HCT116 (cell line): ENCODE measurements at regions not wholly inside any gene's neighbourhood (a gene's known extent, or its start where the extent isn't known, plus 50 kb on each side); places are given as distances from the start of the nearest gene placed in this dataset.

ENCODE experiments used
- ATAC-seq: fragments of 200-7000 bp; cut with Tn5 transposase; 2 replicates; pipeline ENCODE4 v1.9.1; 2020; ENCODE audit warnings: mild to moderate bottlenecking, moderate library complexity
- BruUV-seq: library from RNA; stranded (reverse); fragments of 400-500 nt; replicated peaks from 2 replicates; lab custom pipeline; 2021; lab: Mats Ljungman, UMichigan
- CTCF ChIA-PET: fragments of 300-600 bp; sonication (Branson Sonifier 250); formaldehyde crosslinking; loops from one replicate; lab custom pipeline; 2021; ENCODE audit warnings: antibody characterized with exemption; lab: Charles Lee
- POLR2A ChIA-PET: fragments of 300-600, 350-600 bp; sonication (Branson Sonifier 250); formaldehyde crosslinking; loops from one replicate; lab custom pipeline; 2021; ENCODE audit warnings: antibody characterized with exemption; lab: Charles Lee
- RAD21 ChIA-PET, 2 experiments: fragments of 300-600 bp; sonication (Branson Sonifier 250); formaldehyde crosslinking; loops; one replicate each; lab custom pipeline; 2023; ENCODE audit warnings: low total read pairs in 2 of 2; ENCODE audit not compliant: uncharacterized antibody in 2 of 2, unreplicated experiment in 2 of 2, low non-redundant PET in 1 of 2; lab: Charles Lee
- DNase-seq: peaks from one replicate; pipeline ENCODE4 v3.0.0-alpha.2; 2010; ENCODE audit warnings: low read depth, low spot score
- H2AFZ ChIP-seq: fragments of 200-600 bp; shearing (Covaris generic), sonication (generic); 2 replicates; pipeline ENCODE4 v1.6.1; 2017; ENCODE audit warnings: low read depth, mixed run types, mixed read lengths, antibody characterized with exemption, low read length; ENCODE audit not compliant: poor library complexity, severe bottlenecking
- H3K27ac ChIP-seq: 2 replicates; pipeline ENCODE4 v1.5.1; 2012; ENCODE audit warnings: low read depth, low read length
- H3K27me3 ChIP-seq: fragments of 200-600 bp; sonication (generic); 2 replicates; pipeline ENCODE4 v1.6.1; 2016; ENCODE audit warnings: mixed run types, low read length, mixed read lengths; ENCODE audit not compliant: insufficient read depth
- H3K36me3 ChIP-seq, 2 experiments: fragments of 200-500 bp in 1 of 2; fragments of 200-600 bp in 1 of 2; sonication (Bioruptor generic) in 1 of 2; sonication (generic) in 1 of 2; 2 replicates each; pipeline versions ENCODE4 v1.5.1 to v1.6.1; 2014 to 2016; ENCODE audit warnings: low read length in 2 of 2, inconsistent platforms in 1 of 2, mixed read lengths in 1 of 2, mixed run types in 1 of 2; ENCODE audit not compliant: insufficient read depth in 2 of 2, control insufficient read depth in 1 of 2
- H3K4me1 ChIP-seq, 2 experiments: fragments of 200-600 bp in 1 of 2; sonication (generic) in 1 of 2; 2 replicates each; pipeline versions ENCODE4 v1.5.1 to v1.6.1; 2012 to 2017; ENCODE audit warnings: low read length in 2 of 2, inconsistent platforms in 1 of 2, mild to moderate bottlenecking in 1 of 2, mixed read lengths in 1 of 2, mixed run types in 1 of 2, moderate library complexity in 1 of 2; ENCODE audit not compliant: insufficient read depth in 2 of 2, control insufficient read depth in 1 of 2
- H3K4me2 ChIP-seq: fragments of 200-600 bp; sonication (generic); 2 replicates; pipeline ENCODE4 v1.6.1; 2017; ENCODE audit warnings: mixed run types, low read length, mixed read lengths
- H3K4me3 ChIP-seq, 2 experiments: fragments of 200-600 bp in 1 of 2; sonication (generic) in 1 of 2; replicated peaks in 1 of 2; 2 replicates each; pipeline ENCODE4 v1.5.1; 2011 to 2016; ENCODE audit warnings: low read length in 2 of 2, control low read depth in 1 of 2, low read depth in 1 of 2, mild to moderate bottlenecking in 1 of 2, mixed read lengths in 1 of 2, mixed run types in 1 of 2
- H3K79me2 ChIP-seq: fragments of 200-600 bp; sonication (generic); 2 replicates; pipeline ENCODE4 v1.6.1; 2017; ENCODE audit warnings: mild to moderate bottlenecking, mixed run types, low read length, moderate library complexity, mixed read lengths; ENCODE audit not compliant: insufficient read depth
- H3K9ac ChIP-seq: fragments of 200-600 bp; sonication (generic); 2 replicates; pipeline ENCODE4 v1.6.1; 2016; ENCODE audit warnings: low read length, mixed read lengths
- H3K9me2 ChIP-seq: fragments of 200-600 bp; sonication (generic), shearing (Covaris generic); 2 replicates; pipeline ENCODE4 v1.6.1; 2017; ENCODE audit warnings: mixed run types, mild to moderate bottlenecking, moderate library complexity; ENCODE audit not compliant: insufficient read depth
- H3K9me3 ChIP-seq, 2 experiments: fragments of 200-500 bp in 1 of 2; fragments of 200-600 bp in 1 of 2; sonication (Bioruptor generic) in 1 of 2; sonication (generic) in 1 of 2; 2 replicates each; pipeline ENCODE4 v1.6.1; 2014 to 2017; ENCODE audit warnings: low read length in 2 of 2, mixed read lengths in 2 of 2, inconsistent platforms in 1 of 2, low read depth in 1 of 2, mild to moderate bottlenecking in 1 of 2, mixed run types in 1 of 2, moderate library complexity in 1 of 2; ENCODE audit not compliant: control insufficient read depth in 1 of 2, insufficient read depth in 1 of 2
- H4K20me1 ChIP-seq: fragments of 200-600 bp; sonication (generic), shearing (Covaris generic); 2 replicates; pipeline ENCODE4 v1.6.1; 2017; ENCODE audit warnings: mixed run types, mild to moderate bottlenecking, moderate library complexity; ENCODE audit not compliant: insufficient read depth
- EGR1 ChIP-seq: IDR thresholded peaks from 2 replicates; pipeline ENCODE4 v1.6.1; 2012; ENCODE audit warnings: low read depth
- ELF1 ChIP-seq: IDR thresholded peaks from 2 replicates; pipeline ENCODE4 v1.6.1; 2012; ENCODE audit warnings: low read depth, borderline replicate concordance
- EZH2 ChIP-seq: fragments of 200-600 bp; sonication (generic); IDR thresholded peaks from 2 replicates; pipeline ENCODE4 v1.6.1; 2017; ENCODE audit warnings: antibody characterized with exemption, mixed run types
- JUND ChIP-seq: IDR thresholded peaks from 2 replicates; pipeline ENCODE4 v1.6.1; 2012
- POLR2AphosphoS5 ChIP-seq: IDR thresholded peaks from 2 replicates; pipeline ENCODE4 v1.6.1; 2011; ENCODE audit warnings: mild to moderate bottlenecking, low read depth, low read length, moderate library complexity
- SP1 ChIP-seq: IDR thresholded peaks from 2 replicates; pipeline ENCODE4 v1.6.1; 2012; ENCODE audit warnings: low read depth
- SRF ChIP-seq: IDR thresholded peaks from 2 replicates; pipeline ENCODE4 v1.6.1; 2012; ENCODE audit warnings: low read depth
- TCF7L2 ChIP-seq: IDR thresholded peaks from 2 replicates; pipeline ENCODE4 v1.7.0; 2011; ENCODE audit warnings: borderline replicate concordance, inconsistent platforms; ENCODE audit not compliant: insufficient read depth, insufficient read length; ENCODE audit errors: extremely low read depth
- intact Hi-C: fragments of 100-400 bp; cut with micrococcal nuclease; formaldehyde crosslinking; loops from 2 replicates; pipeline ENCODE4 v1.10.0; 2022
- TF ChIP-seq, protein P1 (sequence below): IDR thresholded peaks from 2 replicates; pipeline ENCODE4 v1.6.1; 2012; ENCODE audit warnings: low read depth
- TF ChIP-seq, protein P2 (sequence below): IDR thresholded peaks from 2 replicates; pipeline ENCODE4 v1.6.1; 2011; ENCODE audit warnings: mild to moderate bottlenecking, low read length, moderate library complexity; ENCODE audit not compliant: insufficient replicate concordance; ENCODE audit errors: extremely low read depth
- TF ChIP-seq, protein P3 (sequence below): IDR thresholded peaks from 2 replicates; pipeline ENCODE4 v1.6.1; 2012

DNA sequence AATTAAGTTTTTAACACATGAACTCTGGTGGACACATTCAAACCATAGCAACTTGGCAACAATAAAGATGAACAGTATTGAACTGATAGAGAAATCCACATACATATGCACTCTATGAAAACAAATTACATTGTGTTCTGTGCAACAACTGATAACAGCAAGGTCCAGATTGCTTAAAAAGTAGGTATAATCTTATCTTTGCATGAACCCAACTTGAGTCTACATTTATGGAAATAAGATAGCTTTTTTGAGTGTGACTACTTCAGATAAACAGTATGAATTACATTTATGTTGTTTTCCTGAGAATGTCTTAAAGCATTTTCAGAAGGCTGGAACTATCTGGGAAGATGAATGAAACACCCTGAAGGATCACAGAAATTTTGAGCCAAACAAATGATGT, 212.6 kb upstream of the GK2 start (continued):
- TF ChIP-seq, protein P1, sequence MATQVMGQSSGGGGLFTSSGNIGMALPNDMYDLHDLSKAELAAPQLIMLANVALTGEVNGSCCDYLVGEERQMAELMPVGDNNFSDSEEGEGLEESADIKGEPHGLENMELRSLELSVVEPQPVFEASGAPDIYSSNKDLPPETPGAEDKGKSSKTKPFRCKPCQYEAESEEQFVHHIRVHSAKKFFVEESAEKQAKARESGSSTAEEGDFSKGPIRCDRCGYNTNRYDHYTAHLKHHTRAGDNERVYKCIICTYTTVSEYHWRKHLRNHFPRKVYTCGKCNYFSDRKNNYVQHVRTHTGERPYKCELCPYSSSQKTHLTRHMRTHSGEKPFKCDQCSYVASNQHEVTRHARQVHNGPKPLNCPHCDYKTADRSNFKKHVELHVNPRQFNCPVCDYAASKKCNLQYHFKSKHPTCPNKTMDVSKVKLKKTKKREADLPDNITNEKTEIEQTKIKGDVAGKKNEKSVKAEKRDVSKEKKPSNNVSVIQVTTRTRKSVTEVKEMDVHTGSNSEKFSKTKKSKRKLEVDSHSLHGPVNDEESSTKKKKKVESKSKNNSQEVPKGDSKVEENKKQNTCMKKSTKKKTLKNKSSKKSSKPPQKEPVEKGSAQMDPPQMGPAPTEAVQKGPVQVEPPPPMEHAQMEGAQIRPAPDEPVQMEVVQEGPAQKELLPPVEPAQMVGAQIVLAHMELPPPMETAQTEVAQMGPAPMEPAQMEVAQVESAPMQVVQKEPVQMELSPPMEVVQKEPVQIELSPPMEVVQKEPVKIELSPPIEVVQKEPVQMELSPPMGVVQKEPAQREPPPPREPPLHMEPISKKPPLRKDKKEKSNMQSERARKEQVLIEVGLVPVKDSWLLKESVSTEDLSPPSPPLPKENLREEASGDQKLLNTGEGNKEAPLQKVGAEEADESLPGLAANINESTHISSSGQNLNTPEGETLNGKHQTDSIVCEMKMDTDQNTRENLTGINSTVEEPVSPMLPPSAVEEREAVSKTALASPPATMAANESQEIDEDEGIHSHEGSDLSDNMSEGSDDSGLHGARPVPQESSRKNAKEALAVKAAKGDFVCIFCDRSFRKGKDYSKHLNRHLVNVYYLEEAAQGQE: no peak

DNA sequence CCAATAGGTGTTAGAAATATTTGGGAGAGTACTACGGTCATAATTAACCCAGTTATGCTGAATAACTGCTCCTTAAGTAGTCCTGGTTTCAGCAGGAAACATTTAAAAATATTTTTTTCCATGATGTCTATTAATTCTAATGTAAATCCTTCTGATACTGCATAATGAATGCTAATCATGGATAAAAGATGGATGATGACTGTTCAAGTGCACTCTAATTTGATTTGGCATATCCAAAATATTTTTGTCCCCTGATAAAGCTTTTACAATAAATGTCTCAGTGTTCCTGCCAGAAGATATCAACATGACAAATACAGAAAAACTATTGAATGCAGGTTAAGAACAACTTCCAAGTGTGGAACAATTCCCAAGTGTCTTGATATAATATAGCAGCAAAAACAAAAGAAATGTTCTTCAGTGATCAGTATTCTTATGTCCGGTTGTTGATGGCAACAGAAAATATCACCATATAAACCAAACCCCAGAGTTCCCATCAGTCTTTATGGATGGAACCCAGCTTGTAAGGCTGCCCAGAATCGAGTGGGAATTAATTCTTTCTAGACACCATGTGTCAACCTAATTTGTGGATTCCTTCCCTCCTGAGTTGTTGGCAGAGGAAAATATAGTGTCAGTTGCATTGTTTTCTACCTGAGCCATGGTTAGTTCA, 205.4 kb upstream of the GK2 start:
- no peak overlapping the region for H2AFZ ChIP-seq
- ChIA-PET CTCF (no interaction called here), RAD21 (no interaction called here), POLR2A (no interaction called here)
- TF ChIP-seq ELF1 (no peak), SP1 (no peak), JUND (no peak), EGR1 (no peak), EZH2 (no peak), POLR2AphosphoS5 (no peak), SRF (no peak), TCF7L2 (no peak)
- TF ChIP-seq, protein P2, sequence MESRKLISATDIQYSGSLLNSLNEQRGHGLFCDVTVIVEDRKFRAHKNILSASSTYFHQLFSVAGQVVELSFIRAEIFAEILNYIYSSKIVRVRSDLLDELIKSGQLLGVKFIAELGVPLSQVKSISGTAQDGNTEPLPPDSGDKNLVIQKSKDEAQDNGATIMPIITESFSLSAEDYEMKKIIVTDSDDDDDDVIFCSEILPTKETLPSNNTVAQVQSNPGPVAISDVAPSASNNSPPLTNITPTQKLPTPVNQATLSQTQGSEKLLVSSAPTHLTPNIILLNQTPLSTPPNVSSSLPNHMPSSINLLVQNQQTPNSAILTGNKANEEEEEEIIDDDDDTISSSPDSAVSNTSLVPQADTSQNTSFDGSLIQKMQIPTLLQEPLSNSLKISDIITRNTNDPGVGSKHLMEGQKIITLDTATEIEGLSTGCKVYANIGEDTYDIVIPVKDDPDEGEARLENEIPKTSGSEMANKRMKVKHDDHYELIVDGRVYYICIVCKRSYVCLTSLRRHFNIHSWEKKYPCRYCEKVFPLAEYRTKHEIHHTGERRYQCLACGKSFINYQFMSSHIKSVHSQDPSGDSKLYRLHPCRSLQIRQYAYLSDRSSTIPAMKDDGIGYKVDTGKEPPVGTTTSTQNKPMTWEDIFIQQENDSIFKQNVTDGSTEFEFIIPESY: no peak
- TF ChIP-seq, protein P3, sequence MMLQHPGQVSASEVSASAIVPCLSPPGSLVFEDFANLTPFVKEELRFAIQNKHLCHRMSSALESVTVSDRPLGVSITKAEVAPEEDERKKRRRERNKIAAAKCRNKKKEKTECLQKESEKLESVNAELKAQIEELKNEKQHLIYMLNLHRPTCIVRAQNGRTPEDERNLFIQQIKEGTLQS: no peak
- H3K27me3 ChIP-seq: peaks cover 13% of the 10 kb centered on the region
- no peak overlapping the region for H3K27ac ChIP-seq
- no peaks in the 10 kb centered on the region for H3K9me3 ChIP-seq
- no peak overlapping the region for H3K4me2 ChIP-seq
- H3K36me3 ChIP-seq: no peaks in the 10 kb centered on the region; a peak in 1 of 4 replicates
- no peaks in the 10 kb centered on the region for H3K4me1 ChIP-seq
- H4K20me1 ChIP-seq: no peaks in the 10 kb centered on the region
- intact Hi-C loops: no loop called here
- no peaks in the 10 kb centered on the region for H3K9me2 ChIP-seq
- no peak for ATAC-seq
- no peak overlapping the region for H3K4me3 ChIP-seq
- H3K79me2 ChIP-seq: no peaks in the 10 kb centered on the region
- no peak overlapping the region for H3K9ac ChIP-seq
- DNase-seq: no peak
- no TSS peak for BruUV-seq
